H1 (cell line): ENCODE measurements at regions not wholly inside any gene's neighbourhood (a gene's known extent, or its start where the extent isn't known, plus 50 kb on each side); places are given as distances from the start of the nearest gene placed in this dataset.

Experiments used
- GABPA ChIP-seq: IDR thresholded peaks from 2 replicates; pipeline ENCODE4 v1.6.1; 2011; ENCODE audit warnings: mild to moderate bottlenecking, low read length, moderate library complexity, borderline replicate concordance; ENCODE audit not compliant: insufficient read depth
- JUN ChIP-seq: IDR thresholded peaks from 2 replicates; pipeline ENCODE4 v1.6.1; 2011; ENCODE audit warnings: low read depth, mild to moderate bottlenecking, improper control_type of control experiment, low read length
- KDM4A ChIP-seq: IDR thresholded peaks from one replicate; pipeline ENCODE4 v1.7.1; 2012; ENCODE audit warnings: low read depth, mild to moderate bottlenecking, moderate library complexity, low read length, inconsistent platforms; ENCODE audit not compliant: severe bottlenecking
- NRF1 ChIP-seq: IDR thresholded peaks from 2 replicates; pipeline ENCODE4 v1.6.1; 2011; ENCODE audit warnings: mild to moderate bottlenecking, low read depth, low read length, improper control_type of control experiment
- SP2 ChIP-seq: IDR thresholded peaks from 2 replicates; pipeline ENCODE4 v1.6.1; 2012; ENCODE audit warnings: mild to moderate bottlenecking, low read length, inconsistent platforms

GRCh38 chr4:158020734-158021346, 152.0 kb downstream of the GASK1B start (continued):
- TF ChIP-seq KDM4A (no peak), JUN (no peak), NRF1 (no peak), SP2 (no peak), GABPA (no peak)
